Erythroblast (primary cell): ENCODE measurements at regions not wholly inside any gene's neighbourhood (a gene's known extent, or its start where the extent isn't known, plus 50 kb on each side); places are given as distances from the start of the nearest gene placed in this dataset.
A peak's percentile ranks its signal among the peaks of the same experiment; 100 is the strongest.

Source experiments
- DNase-seq, 2 experiments: peaks; one replicate each; lab custom pipeline; 2025; lab: John Stamatoyannopoulos, UW
- GATA1 ChIP-seq: IDR thresholded peaks from 2 replicates; pipeline ENCODE4 v1.6.1; 2011; ENCODE audit warnings: low read depth, mild to moderate bottlenecking, control low read depth, low read length, moderate library complexity
- POLR2A ChIP-seq: IDR thresholded peaks from 2 replicates; pipeline ENCODE4 v1.6.1; 2011; ENCODE audit warnings: mild to moderate bottlenecking, low read length

DNA sequence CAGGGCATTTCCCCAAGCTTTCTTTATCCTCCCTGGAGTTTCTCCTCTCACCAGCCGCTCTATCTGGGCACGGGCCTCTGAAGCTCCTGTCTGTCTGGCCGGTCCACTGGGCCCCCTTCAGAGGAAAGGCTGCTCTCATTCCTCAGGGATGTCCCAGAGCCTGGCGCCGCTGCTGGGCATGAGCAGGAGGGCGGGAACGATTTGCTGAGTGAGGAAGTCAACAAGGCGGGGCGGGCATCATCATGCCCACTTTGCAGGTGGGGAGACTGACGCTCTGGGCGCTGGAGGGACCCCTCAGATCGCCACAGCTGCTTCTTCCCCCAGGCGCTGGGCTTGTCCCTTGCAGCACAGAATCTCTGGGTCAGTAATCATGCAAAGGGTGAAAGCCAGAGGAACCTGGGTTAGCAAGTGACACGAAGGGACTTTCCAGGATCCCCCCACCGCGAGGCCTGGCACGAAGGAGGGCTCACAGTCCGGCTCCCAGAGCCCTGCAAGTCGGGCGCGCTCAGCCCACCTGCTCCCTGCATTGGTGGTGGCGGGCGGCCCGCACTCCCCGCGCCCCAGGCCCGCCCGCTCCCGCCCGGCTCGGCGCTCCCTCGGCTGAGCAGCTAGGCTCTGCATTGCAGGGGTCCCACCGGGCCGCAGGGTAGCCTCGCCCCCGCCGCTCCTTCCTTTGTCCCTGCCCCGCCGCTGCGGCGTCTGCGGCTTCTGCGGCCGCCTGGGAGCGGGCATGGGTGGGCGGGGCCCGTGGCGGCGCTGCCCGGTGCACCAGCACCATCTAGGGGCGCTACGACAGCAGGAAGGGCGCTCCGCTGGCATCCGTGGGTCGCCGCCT is 157.8 kb downstream of the CYRIA start:
- DNase-seq: peak; percentile 45 to 58

GRCh38 chr2:16506366-16506765 is 159.3 kb downstream of the CYRIA start:
- TF ChIP-seq GATA1 (no peak), POLR2A (no peak)
- no peak for DNase-seq

More for the DNA sequence above, 157.8 kb downstream of the CYRIA start:
- no peak for TF ChIP-seq POLR2A
- TF ChIP-seq GATA1: no peak

DNA sequence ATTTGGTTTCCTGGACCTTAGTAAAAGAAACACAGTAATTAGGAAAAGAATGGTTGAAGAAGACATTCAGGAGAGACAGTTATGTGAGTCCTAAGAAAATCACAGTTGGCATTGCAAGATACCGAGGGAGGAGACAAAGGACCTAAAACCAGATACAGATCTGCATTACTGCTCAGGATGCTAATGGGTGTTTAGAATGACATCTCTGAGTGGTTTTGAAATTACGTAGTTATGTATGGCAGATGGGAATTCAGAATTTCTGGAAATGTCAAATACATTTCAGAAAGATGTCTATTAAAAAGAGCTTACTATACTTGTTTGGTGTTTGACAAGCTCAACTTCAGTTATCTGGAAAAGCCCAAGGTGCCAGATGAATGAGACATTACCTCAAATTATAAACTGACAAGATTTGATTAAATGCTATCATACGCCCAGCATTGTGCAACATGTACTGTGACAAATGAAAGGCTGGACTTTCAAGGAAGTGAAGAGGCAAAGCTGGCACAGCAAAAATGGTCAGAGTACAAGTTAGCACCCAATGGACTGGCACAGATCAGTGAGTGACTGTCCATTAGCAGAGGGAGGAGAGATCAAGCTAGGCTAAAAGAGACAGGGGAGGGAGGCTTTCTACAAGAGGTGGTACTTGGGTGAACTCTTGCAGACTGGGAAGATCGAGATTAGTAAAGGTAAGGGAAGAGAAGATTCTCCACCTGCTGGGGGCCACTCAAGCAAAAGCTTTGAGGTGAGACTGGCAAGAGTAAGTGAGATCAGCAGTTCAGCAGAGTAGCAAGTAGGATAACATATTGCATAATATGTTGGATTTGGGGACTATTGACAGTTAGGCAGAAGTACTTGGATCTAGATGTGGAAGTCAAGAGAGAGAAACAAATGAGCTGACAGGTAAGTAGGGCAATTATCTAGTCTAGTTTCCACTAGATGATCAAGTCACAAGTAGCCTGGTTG is 168.9 kb downstream of the CYRIA start:
- TF ChIP-seq GATA1 (no peak), POLR2A (no peak)
- no peak for DNase-seq

DNA sequence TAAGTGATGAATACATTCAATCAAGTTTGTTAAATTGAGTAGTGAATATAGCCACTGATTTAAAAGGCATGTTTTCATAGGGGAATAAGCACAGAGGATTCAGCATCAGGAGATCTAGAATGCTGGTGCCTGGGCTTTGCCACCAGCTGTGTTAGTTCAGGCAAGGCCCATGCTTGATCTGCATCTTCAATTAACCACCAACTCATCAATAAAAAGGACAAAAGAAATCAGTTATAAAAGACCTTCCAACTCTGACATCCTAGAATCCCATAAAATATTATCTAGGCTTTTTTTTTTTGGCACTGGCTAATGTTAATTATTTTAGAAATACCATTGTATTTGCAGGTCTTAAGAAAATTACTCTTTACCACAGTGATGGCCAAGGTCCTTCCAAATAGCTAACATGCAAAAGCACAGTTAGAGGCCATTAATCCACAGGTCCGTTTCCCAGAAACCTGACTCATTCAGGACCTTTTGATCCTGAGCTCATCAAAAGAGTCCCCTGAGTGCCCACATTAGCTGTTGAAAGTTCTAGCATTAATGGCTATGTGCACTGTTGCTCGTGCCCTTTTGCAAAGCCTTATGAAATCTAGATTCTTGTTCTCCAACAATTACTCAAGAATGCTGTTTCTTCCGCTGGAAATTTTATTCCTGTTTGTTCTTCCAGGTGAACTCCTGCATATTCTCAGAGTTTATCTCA is 170.0 kb downstream of the CYRIA start:
- TF ChIP-seq GATA1 (no peak), POLR2A (no peak)
- no peak for DNase-seq

GRCh38 chr2:16494836-16495508 is 170.7 kb downstream of the CYRIA start:
- no peak for TF ChIP-seq POLR2A
- TF ChIP-seq GATA1: no peak

GRCh38 chr2:16493788-16494187 is 171.8 kb downstream of the CYRIA start:
- no peak for DNase-seq
- TF ChIP-seq POLR2A (no peak), GATA1 (no peak)

More at GRCh38 chr2:16494836-16495508, 170.7 kb downstream of the CYRIA start:
- no peak for DNase-seq

GRCh38 chr2:16487686-16488085 is 177.9 kb downstream of the CYRIA start:
- TF ChIP-seq GATA1 (no peak), POLR2A (no peak)
- DNase-seq: peak; percentile 45 to 47

DNA sequence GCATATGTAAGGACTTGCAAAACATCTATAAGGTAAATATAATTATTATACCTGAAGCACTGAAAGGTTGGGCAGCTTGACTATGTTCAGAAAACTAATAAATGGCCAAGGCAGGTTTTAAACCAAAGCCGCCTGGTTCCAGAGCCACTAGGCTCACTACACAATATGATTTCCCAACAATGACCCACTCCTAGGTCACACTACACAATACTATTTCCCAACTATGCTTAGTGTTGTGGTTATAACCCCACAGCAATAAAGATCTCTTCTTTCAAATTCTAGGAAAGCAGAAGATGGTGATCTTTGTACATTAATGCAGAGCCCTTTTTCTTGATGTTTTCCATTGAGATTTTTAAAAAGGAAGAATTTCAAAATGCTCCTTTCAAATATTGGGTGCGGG is 180.4 kb downstream of the CYRIA start:
- DNase-seq: no peak
- no peak for TF ChIP-seq GATA1
- TF ChIP-seq POLR2A: no peak

- no peak for TF ChIP-seq GATA1
- no peak for TF ChIP-seq POLR2A
- DNase-seq: no peak
Observed at GRCh38 chr2:16482460-16482859, 183.2 kb downstream of the CYRIA start.

GRCh38 chr2:16481351-16481750 is 184.3 kb downstream of the CYRIA start:
- no peak for DNase-seq
- TF ChIP-seq GATA1: no peak

DNA sequence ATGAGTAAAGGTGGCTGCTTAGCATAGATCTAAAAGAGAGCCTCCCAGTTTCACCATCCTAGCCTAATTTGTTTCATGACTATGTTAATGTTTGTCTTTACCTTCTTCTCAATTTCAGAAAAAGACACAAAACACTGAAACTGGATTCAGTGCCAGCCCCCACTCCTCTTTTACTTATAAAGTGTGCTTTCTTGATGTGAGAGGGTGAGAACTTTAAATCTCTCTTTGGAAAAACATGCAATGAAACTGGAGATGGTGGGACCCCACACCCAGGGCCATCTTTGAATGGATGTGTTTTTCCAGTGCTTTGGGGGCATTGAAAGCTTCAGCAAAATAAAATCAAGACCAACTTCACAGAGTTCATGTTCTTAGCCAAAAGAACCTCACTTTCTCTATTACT is 185.9 kb downstream of the CYRIA start:
- TF ChIP-seq GATA1 (no peak), POLR2A (no peak)

DNA sequence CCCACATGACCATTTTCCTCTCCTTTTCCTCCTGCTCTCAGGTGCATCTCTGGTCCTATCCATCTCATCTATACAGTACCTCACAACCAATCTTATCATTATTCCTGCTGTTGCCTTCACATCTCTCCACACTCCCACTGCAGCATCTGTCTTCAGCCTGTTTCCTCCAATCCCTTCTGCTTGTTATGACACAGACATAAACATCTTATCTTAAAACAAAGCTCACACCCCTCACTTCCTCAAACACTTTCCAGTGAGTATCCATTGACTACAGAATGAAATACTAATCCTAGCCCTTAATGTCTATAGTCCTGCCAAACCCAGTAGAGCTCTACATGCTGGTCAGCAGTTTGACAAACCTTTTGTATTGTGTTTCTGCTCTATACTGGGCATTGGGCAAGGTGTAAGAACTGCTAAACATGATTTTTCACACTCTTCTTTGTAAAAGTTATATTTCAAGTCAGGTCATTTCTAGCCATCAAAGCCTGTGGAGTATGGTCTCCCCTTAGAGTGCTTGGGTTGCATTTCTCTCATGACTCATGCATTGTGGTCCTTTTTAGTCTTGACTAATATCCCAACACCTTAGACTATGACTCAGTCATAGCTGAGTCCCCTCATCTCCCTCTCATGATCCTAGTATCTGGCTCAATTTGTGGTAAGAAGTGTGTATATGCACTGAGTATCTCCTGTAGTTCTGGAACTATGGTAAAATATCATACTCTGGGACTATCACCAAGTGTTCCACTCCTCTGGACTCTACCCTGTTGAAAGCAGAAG is 187.0 kb downstream of the CYRIA start:
- no peak for DNase-seq
- TF ChIP-seq GATA1: no peak
- no peak for TF ChIP-seq POLR2A

More for the DNA sequence above, 185.9 kb downstream of the CYRIA start:
- no peak for DNase-seq

DNA sequence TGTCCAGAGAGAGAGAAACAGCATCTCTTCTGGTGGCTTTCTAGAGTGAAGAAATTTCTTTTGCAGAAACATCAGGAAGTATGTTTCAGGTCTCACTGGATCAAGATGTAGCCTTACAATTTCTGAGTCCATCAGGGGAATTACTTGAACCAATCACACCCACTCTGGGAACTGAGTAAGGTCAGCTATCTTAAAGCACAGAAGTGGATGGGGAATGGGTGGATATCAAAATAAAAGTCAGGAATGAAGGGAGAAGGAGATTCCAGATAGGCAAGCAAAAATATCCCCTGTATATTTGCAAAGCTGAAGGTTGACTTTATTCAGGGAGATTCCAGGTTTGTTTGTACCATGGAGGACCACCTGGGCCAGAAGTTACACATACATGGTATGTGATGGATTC is 188.0 kb downstream of the CYRIA start:
- TF ChIP-seq POLR2A (no peak), GATA1 (no peak)
- DNase-seq: no peak
